NB4 (cell line): ENCODE measurements at regions not wholly inside any gene's neighbourhood (a gene's known extent, or its start where the extent isn't known, plus 50 kb on each side); places are given as distances from the start of the nearest gene placed in this dataset.

Experiments used
- POLR2A ChIP-seq: IDR thresholded peaks from 2 replicates; pipeline ENCODE4 v1.6.1; 2011; ENCODE audit warnings: mild to moderate bottlenecking; ENCODE audit not compliant: insufficient read length; ENCODE audit errors: extremely low read depth
- TF ChIP-seq, protein P1 (sequence below): IDR thresholded peaks from one replicate; pipeline ENCODE4 v1.5.1; 2012; ENCODE audit warnings: low read depth, low read length
- TF ChIP-seq, protein P2 (sequence below): IDR thresholded peaks from 2 replicates; pipeline ENCODE4 v1.6.1; 2011; ENCODE audit warnings: low read depth, low read length

- TF ChIP-seq POLR2A: no peak
- TF ChIP-seq, protein P1, sequence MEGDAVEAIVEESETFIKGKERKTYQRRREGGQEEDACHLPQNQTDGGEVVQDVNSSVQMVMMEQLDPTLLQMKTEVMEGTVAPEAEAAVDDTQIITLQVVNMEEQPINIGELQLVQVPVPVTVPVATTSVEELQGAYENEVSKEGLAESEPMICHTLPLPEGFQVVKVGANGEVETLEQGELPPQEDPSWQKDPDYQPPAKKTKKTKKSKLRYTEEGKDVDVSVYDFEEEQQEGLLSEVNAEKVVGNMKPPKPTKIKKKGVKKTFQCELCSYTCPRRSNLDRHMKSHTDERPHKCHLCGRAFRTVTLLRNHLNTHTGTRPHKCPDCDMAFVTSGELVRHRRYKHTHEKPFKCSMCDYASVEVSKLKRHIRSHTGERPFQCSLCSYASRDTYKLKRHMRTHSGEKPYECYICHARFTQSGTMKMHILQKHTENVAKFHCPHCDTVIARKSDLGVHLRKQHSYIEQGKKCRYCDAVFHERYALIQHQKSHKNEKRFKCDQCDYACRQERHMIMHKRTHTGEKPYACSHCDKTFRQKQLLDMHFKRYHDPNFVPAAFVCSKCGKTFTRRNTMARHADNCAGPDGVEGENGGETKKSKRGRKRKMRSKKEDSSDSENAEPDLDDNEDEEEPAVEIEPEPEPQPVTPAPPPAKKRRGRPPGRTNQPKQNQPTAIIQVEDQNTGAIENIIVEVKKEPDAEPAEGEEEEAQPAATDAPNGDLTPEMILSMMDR: no peak
- TF ChIP-seq, protein P2, sequence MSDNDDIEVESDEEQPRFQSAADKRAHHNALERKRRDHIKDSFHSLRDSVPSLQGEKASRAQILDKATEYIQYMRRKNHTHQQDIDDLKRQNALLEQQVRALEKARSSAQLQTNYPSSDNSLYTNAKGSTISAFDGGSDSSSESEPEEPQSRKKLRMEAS: no peak
Measured at GRCh38 chr10:130715686-130716670, 579.8 kb downstream of the GLRX3 start.
